ENCODE measurements at regions not wholly inside any gene's neighbourhood (a gene's known extent, or its start where the extent isn't known, plus 50 kb on each side); places are given as distances from the start of the nearest gene placed in this dataset.
A peak's percentile ranks its signal among the peaks of the same experiment; 100 is the strongest.

DNA sequence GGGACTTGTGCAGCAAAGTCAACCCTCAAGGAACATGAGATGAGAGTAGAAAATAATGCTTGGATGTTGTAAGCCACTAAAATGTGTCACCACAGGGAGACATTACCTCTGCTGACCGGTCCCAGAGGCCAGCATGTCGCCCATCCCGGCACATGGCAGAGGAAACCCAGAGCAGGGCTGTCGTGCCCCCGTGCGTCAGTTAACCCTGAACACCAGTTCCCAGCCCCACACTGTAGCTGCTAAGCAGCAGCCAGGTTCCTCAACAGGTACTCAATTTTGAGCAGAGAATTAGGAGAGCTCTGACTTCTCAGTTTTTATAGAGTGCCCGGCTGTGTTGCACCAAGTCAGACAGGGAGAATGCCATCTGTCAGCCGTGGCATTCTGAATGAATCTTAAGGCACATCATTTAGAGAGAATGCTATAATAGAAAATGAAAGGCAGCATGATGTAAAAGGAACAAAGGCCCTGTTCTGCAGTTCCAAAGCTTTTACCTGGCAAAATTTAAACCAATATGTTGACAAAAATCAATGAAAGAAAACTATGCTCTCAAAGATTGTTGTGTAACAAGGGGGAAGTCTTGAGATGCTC is 307.9 kb downstream of the METTL4 start:
- Histone ChIP-seq H3K9me3 (no peaks in the 10 kb centered on the region), H3F3A (replicated peaks; ENCODE audit: insufficient read depth) (no peaks in the 10 kb centered on the region), H3K4me2 (no peak overlapping the region), H3K27me3 (ENCODE audit: insufficient read depth) (no peaks in the 10 kb centered on the region), H3K4me1 (ENCODE audit: control insufficient read depth in 1 of 2, insufficient read depth in 2 of 2, low read depth in 1 of 2, low read length in 1 of 2) (no peaks in the 10 kb centered on the region), H3K9ac (no peak overlapping the region), H3K79me2 (ENCODE audit: insufficient read depth) (no peaks in the 10 kb centered on the region), H3K27ac (ENCODE audit: low read depth in 2 of 2, low read length in 1 of 2) (no peak overlapping the region), H4K20me1 (ENCODE audit: insufficient read depth) (no peaks in the 10 kb centered on the region), H3K9me2 (no peaks in the 10 kb centered on the region), H2AFZ (ENCODE audit: low read depth) (no peak overlapping the region), H3K36me3 (replicated peaks in 1 of 2; ENCODE audit: control insufficient read depth in 1 of 2, insufficient read depth in 2 of 2, low read length in 1 of 2) (no peaks in the 10 kb centered on the region), H3K4me3 (ENCODE audit: low read depth in 2 of 2, low read length in 1 of 2) (no peak overlapping the region)
- TF ChIP-seq FOSL2 (IDR thresholded peaks at IDR 0.05; ENCODE audit: borderline replicate concordance, low read depth) (no peak), GATA2 (CRISPR knock-in tag; IDR thresholded peaks at IDR 0.05) (no peak), YY1 (IDR thresholded peaks at IDR 0.05; ENCODE audit: low read depth) (no peak), RAD21 (IDR thresholded peaks at IDR 0.05; ENCODE audit: low read length) (no peak), RFX5 (IDR thresholded peaks at IDR 0.05; ENCODE audit: low read length) (no peak), JUND (IDR thresholded peaks at IDR 0.05) (no peak), NRF1 (IDR thresholded peaks at IDR 0.05; ENCODE audit: low read depth, low read length) (no peak)
- TF ChIP-seq, protein P1, sequence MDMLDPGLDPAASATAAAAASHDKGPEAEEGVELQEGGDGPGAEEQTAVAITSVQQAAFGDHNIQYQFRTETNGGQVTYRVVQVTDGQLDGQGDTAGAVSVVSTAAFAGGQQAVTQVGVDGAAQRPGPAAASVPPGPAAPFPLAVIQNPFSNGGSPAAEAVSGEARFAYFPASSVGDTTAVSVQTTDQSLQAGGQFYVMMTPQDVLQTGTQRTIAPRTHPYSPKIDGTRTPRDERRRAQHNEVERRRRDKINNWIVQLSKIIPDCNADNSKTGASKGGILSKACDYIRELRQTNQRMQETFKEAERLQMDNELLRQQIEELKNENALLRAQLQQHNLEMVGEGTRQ (IDR thresholded peaks at IDR 0.05; ENCODE audit: borderline replicate concordance, low read depth, low read length): no peak
- TF ChIP-seq, protein P2, sequence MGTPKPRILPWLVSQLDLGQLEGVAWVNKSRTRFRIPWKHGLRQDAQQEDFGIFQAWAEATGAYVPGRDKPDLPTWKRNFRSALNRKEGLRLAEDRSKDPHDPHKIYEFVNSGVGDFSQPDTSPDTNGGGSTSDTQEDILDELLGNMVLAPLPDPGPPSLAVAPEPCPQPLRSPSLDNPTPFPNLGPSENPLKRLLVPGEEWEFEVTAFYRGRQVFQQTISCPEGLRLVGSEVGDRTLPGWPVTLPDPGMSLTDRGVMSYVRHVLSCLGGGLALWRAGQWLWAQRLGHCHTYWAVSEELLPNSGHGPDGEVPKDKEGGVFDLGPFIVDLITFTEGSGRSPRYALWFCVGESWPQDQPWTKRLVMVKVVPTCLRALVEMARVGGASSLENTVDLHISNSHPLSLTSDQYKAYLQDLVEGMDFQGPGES (IDR thresholded peaks at IDR 0.05; ENCODE audit: low read depth, low read length): no peak
- POLR2A ChIA-PET: no interaction called here
- DNase-seq: no peak
- CTCF ChIA-PET: no interaction called here
- WGBS (ENCODE audit: low lambda C conversion rate): 26% methylated on average over 7 of the region's 8 CpGs

DNA sequence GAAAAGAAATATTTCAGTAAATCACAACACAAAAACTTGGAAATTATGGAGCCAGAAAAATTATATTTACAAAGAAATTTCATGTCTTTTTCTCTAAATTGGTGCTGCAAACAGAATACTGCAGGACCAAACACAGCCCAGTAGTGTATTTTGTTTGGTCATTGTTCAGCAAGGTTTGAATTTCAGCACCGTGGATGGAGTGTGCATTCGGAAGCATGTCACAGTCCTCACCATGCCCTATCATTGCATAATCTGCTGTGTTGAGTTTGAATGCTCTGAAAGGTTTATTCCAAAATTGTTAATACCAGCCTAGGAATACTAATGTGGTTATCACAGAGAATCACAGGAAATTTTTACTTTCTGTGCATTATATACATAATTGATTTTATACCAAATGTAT is 296.7 kb downstream of the METTL4 start:
- Histone ChIP-seq H3K9me3 (no peaks in the 10 kb centered on the region), H3K4me2 (no peak overlapping the region), H2AFZ (ENCODE audit: low read depth) (no peak overlapping the region), H4K20me1 (ENCODE audit: insufficient read depth) (no peaks in the 10 kb centered on the region), H3K9ac (no peak overlapping the region), H3K4me3 (ENCODE audit: low read depth in 2 of 2, low read length in 1 of 2) (no peak overlapping the region), H3F3A (replicated peaks; ENCODE audit: insufficient read depth) (no peaks in the 10 kb centered on the region), H3K79me2 (ENCODE audit: insufficient read depth) (no peaks in the 10 kb centered on the region), H3K36me3 (replicated peaks in 1 of 2; ENCODE audit: control insufficient read depth in 1 of 2, insufficient read depth in 2 of 2, low read length in 1 of 2) (no peaks in the 10 kb centered on the region), H3K27ac (ENCODE audit: low read depth in 2 of 2, low read length in 1 of 2) (no peak overlapping the region), H3K27me3 (ENCODE audit: insufficient read depth) (no peaks in the 10 kb centered on the region; the same call in 1 of the 2 replicates), H3K4me1 (ENCODE audit: control insufficient read depth in 1 of 2, insufficient read depth in 2 of 2, low read depth in 1 of 2, low read length in 1 of 2) (no peaks in the 10 kb centered on the region), H3K9me2 (no peaks in the 10 kb centered on the region)
- no peak for DNase-seq
- 13% methylated on average over 2 of the region's 2 CpGs for WGBS (ENCODE audit: low lambda C conversion rate)
- ChIA-PET CTCF (no interaction called here), POLR2A (no interaction called here)
- TF ChIP-seq YY1 (IDR thresholded peaks at IDR 0.05; ENCODE audit: low read depth): no peak
- no peak for TF ChIP-seq TEAD4 (IDR thresholded peaks at IDR 0.05; ENCODE audit: borderline replicate concordance, insufficient read depth)
- TF ChIP-seq FOXM1 (IDR thresholded peaks at IDR 0.05; ENCODE audit: low read depth): no peak
- TF ChIP-seq, protein P3, sequence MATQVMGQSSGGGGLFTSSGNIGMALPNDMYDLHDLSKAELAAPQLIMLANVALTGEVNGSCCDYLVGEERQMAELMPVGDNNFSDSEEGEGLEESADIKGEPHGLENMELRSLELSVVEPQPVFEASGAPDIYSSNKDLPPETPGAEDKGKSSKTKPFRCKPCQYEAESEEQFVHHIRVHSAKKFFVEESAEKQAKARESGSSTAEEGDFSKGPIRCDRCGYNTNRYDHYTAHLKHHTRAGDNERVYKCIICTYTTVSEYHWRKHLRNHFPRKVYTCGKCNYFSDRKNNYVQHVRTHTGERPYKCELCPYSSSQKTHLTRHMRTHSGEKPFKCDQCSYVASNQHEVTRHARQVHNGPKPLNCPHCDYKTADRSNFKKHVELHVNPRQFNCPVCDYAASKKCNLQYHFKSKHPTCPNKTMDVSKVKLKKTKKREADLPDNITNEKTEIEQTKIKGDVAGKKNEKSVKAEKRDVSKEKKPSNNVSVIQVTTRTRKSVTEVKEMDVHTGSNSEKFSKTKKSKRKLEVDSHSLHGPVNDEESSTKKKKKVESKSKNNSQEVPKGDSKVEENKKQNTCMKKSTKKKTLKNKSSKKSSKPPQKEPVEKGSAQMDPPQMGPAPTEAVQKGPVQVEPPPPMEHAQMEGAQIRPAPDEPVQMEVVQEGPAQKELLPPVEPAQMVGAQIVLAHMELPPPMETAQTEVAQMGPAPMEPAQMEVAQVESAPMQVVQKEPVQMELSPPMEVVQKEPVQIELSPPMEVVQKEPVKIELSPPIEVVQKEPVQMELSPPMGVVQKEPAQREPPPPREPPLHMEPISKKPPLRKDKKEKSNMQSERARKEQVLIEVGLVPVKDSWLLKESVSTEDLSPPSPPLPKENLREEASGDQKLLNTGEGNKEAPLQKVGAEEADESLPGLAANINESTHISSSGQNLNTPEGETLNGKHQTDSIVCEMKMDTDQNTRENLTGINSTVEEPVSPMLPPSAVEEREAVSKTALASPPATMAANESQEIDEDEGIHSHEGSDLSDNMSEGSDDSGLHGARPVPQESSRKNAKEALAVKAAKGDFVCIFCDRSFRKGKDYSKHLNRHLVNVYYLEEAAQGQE (IDR thresholded peaks at IDR 0.05; ENCODE audit: low read depth, low read length): peak; percentile 81

Data from SK-N-SH (cell line).